HL-60 (cell line): ENCODE measurements at regions not wholly inside any gene's neighbourhood (a gene's known extent, or its start where the extent isn't known, plus 50 kb on each side); places are given as distances from the start of the nearest gene placed in this dataset.

ENCODE experiments used
- DNase-seq, 2 experiments: peaks; one replicate each; pipeline ENCODE4 v3.0.0-alpha.2; 2010 to 2020; ENCODE audit warnings: low read depth in 1 of 2, low spot score in 1 of 2
- H3K27ac ChIP-seq: fragments of 250-450 bp; sonication (Bioruptor Pico); replicated peaks from 2 replicates; pipeline ENCODE4 v1.5.1; 2020; ENCODE audit warnings: mild to moderate bottlenecking, moderate library complexity
- H3K27me3 ChIP-seq: fragments of 250-450 bp; sonication (Bioruptor Pico); 2 replicates; pipeline ENCODE4 v1.5.1; 2021; ENCODE audit warnings: mild to moderate bottlenecking, moderate library complexity; ENCODE audit not compliant: insufficient read depth, poor library complexity, severe bottlenecking
- H3K4me3 ChIP-seq: replicated peaks from 2 replicates; pipeline ENCODE4 v1.5.1; 2011; ENCODE audit warnings: mild to moderate bottlenecking, control low read depth, low read length; ENCODE audit not compliant: insufficient read depth
- GABPA ChIP-seq: IDR thresholded peaks from 2 replicates; pipeline ENCODE4 v1.6.1; 2012; ENCODE audit warnings: low read depth
- POLR2AphosphoS5 ChIP-seq: IDR thresholded peaks from 2 replicates; pipeline ENCODE4 v1.6.1; 2012; ENCODE audit warnings: low read depth
- REST ChIP-seq: IDR thresholded peaks from 2 replicates; pipeline ENCODE4 v1.6.1; 2012; ENCODE audit warnings: low read depth; ENCODE audit not compliant: insufficient replicate concordance
- SPI1 ChIP-seq: IDR thresholded peaks from 2 replicates; pipeline ENCODE4 v1.6.1; 2012; ENCODE audit warnings: low read depth, mild to moderate bottlenecking, borderline replicate concordance
- TF ChIP-seq, protein P1 (sequence below): IDR thresholded peaks from one replicate; pipeline ENCODE4 v1.5.1; 2011; ENCODE audit warnings: low read length, control low read depth, inconsistent platforms; ENCODE audit not compliant: insufficient read depth

- Histone ChIP-seq H3K27me3 (peaks cover 2% of the 10 kb centered on the region), H3K4me3 (no peak overlapping the region), H3K27ac (no peak overlapping the region)
- DNase-seq, result peak; percentile 40 to 64
- TF ChIP-seq, protein P1, sequence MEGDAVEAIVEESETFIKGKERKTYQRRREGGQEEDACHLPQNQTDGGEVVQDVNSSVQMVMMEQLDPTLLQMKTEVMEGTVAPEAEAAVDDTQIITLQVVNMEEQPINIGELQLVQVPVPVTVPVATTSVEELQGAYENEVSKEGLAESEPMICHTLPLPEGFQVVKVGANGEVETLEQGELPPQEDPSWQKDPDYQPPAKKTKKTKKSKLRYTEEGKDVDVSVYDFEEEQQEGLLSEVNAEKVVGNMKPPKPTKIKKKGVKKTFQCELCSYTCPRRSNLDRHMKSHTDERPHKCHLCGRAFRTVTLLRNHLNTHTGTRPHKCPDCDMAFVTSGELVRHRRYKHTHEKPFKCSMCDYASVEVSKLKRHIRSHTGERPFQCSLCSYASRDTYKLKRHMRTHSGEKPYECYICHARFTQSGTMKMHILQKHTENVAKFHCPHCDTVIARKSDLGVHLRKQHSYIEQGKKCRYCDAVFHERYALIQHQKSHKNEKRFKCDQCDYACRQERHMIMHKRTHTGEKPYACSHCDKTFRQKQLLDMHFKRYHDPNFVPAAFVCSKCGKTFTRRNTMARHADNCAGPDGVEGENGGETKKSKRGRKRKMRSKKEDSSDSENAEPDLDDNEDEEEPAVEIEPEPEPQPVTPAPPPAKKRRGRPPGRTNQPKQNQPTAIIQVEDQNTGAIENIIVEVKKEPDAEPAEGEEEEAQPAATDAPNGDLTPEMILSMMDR, result peak; percentile 90
- no peak for TF ChIP-seq REST
Observed at GRCh38 chr11:76721755-76722677, 51.5 kb upstream of the LRRC32 start.

DNA sequence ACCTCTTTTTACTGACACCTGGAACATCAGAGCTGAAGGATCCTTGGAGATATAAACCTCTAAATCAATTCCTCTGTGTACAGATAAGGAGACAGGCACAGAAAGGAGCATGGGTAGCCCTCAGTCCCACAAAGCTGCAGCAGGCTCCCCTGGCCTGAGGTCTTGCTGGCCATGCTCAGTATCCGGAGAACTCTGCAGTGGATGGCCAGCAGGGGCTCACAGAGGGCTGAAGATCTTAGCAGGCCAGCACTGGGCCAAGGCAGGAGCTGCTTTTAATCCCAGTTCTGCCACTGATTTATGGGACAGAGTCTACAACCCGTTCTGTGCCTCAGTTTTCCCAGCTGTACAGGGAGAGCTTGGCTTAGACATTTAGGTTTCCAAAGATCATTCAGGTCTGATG, 52.6 kb upstream of the LRRC32 start:
- H3K27me3 ChIP-seq, result peaks cover 2% of the 10 kb centered on the region
- no peak for DNase-seq
- TF ChIP-seq REST (no peak), SPI1 (no peak), POLR2AphosphoS5 (no peak), GABPA (no peak)
- TF ChIP-seq, protein P1, result no peak
- H3K27ac ChIP-seq, result no peak overlapping the region
- no peak overlapping the region for H3K4me3 ChIP-seq

DNA sequence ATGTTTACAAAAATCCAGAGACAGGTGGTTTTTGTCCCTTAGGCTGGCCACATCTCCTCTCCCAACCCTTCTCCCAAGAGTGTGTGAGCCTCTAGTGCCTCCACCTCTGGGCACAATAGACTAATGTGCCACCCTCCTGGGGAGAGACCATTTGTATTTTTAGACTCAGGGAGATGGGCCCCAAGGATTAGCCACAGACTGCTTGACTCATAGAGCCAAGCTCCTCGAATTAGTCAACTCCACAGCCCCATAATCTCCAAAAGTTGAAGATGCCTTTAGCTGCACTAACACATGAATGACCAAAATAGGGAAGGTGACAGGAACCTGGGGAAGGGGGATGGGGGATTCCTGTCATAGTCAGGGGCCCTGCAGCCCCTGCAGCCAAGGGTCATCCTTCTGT, 53.0 kb upstream of the LRRC32 start:
- TF ChIP-seq, protein P1, result no peak
- no peak for TF ChIP-seq POLR2AphosphoS5
- no peak for TF ChIP-seq GABPA
- TF ChIP-seq SPI1, result no peak
- no peak for TF ChIP-seq REST
- no peak overlapping the region for H3K4me3 ChIP-seq
- peaks cover 2% of the 10 kb centered on the region for H3K27me3 ChIP-seq
- DNase-seq, result no peak
- H3K27ac ChIP-seq, result no peak overlapping the region
